Adrenal gland (tissue), 9 donors: ENCODE measurements at regions not wholly inside any gene's neighbourhood (a gene's known extent, or its start where the extent isn't known, plus 50 kb on each side); places are given as distances from the start of the nearest gene placed in this dataset.
"Not testable (repeated sequence)": the region's sequence is repeated elsewhere in the genome, so short reads cannot be mapped to it uniquely, and the experiment has no call there.

Experiments used
- DNase-seq, 7 donors: peaks; one replicate each; pipeline ENCODE4 v3.0.0-alpha.2; 2019 to 2020
- H3K27ac ChIP-seq, 5 donors: fragments of 200-600 bp; sonication (generic) in 4 of 5; 1 replicate in 3 of 5; 2 replicates in 2 of 5; pipeline versions ENCODE4 v1.5.1 to v1.8.0; 2016 to 2020; ENCODE audit warnings: mild to moderate bottlenecking in 1 of 5
- H3K27me3 ChIP-seq: fragments of 200-600 bp; 2 replicates; pipeline ENCODE4 v1.8.0; 2021
- H3K36me3 ChIP-seq, 2 donors: fragments of 200-600 bp; replicated peaks in 1 of 2; 1 replicate in 1 of 2; 2 replicates in 1 of 2; pipeline versions ENCODE4 v1.5.1 to v1.8.0; 2018 to 2022
- H3K4me1 ChIP-seq, 2 donors: fragments of 200-600 bp; replicated peaks in 1 of 2; 1 replicate in 1 of 2; 2 replicates in 1 of 2; pipeline versions ENCODE4 v1.5.1 to v1.8.0; 2018 to 2021
- H3K4me3 ChIP-seq, 4 donors: fragments of 200-600 bp; sonication (generic) in 3 of 4; one replicate each; pipeline ENCODE4 v1.5.1; 2016 to 2018
- H3K9me3 ChIP-seq, 3 donors: fragments of 200-600 bp; sonication (generic) in 1 of 3; replicated peaks in 1 of 3; 1 replicate in 2 of 3; 2 replicates in 1 of 3; pipeline versions ENCODE4 v1.5.1 to v1.8.0; 2016 to 2021
- POLR2A ChIP-seq, 2 donors: fragments of 450-650 bp; IDR thresholded peaks; one replicate each; pipeline ENCODE4 v1.6.1; 2017; ENCODE audit warnings: antibody characterized with exemption in 2 of 2, mild to moderate bottlenecking in 2 of 2, moderate library complexity in 1 of 2
- WGBS, 4 donors: extraction: QIAGEN DNeasy Blood & Tissue Kit in 2 of 4; methylation state at CpG; one replicate each; pipeline versions ENCODE4 v1.1.5 to v1.1.7; 2013 to 2017; 5-methylcytosine and 5-hydroxymethylcytosine counted together
- intact Hi-C, 2 donors: fragments of 100-400 bp; cut with DNase I; formaldehyde crosslinking; loops; one replicate each; pipeline versions ENCODE4 v1.14.1 to v1.15.0; 2022 to 2023
- TF ChIP-seq, protein P1 (sequence below), 6 experiments: fragments of 450-650 bp in 4 of 6; fragments of 200-600 bp in 2 of 6; sonication (generic) in 1 of 6; IDR thresholded peaks; 1 replicate in 5 of 6; 2 replicates in 1 of 6; pipeline versions ENCODE4 v1.5.1 to v1.8.0; 2016 to 2021; ENCODE audit warnings: antibody characterized with exemption in 6 of 6, mild to moderate bottlenecking in 2 of 6, moderate library complexity in 1 of 6
- donor health status: healthy with polysubstance abuse.
- donor health status: Bipolar disorder and iron deficiency.
- donor health status: DM: yes; HTN: yes; CAD: no.
- donor health status: DM: no; HTN: no; CAD: no.
- donor health status: DM: no; HTN: no; CAD: no.

DNA sequence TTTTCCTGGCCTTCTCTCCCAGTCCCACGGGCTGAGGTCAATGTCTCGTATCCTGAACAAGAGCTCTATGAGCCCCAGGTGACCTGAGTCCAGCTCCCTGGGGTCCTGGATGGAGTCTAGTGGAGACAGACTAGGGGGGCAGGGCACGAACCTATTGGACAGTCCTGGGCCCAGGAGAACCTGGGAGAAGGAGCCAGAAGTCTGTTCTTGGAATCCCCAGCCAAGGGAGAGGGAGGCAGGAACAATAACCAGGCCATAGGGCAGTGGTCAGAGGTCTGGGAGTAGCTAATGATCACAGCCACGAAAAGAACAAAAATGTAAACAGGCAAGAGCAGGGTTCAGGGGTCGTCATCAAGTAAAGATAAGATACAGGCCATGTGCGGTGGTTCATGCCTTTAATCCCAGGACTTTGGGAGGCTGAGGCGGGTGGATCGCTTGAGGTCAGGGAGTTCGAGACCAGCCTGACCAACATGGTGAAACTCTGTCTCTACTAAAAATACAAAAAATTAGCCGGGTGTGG, 60.8 kb downstream of the COPRS start:
- intact Hi-C loops: no loop called here
- TF ChIP-seq POLR2A (IDR thresholded peaks at IDR 0.05): no peak
- TF ChIP-seq, protein P1, sequence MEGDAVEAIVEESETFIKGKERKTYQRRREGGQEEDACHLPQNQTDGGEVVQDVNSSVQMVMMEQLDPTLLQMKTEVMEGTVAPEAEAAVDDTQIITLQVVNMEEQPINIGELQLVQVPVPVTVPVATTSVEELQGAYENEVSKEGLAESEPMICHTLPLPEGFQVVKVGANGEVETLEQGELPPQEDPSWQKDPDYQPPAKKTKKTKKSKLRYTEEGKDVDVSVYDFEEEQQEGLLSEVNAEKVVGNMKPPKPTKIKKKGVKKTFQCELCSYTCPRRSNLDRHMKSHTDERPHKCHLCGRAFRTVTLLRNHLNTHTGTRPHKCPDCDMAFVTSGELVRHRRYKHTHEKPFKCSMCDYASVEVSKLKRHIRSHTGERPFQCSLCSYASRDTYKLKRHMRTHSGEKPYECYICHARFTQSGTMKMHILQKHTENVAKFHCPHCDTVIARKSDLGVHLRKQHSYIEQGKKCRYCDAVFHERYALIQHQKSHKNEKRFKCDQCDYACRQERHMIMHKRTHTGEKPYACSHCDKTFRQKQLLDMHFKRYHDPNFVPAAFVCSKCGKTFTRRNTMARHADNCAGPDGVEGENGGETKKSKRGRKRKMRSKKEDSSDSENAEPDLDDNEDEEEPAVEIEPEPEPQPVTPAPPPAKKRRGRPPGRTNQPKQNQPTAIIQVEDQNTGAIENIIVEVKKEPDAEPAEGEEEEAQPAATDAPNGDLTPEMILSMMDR (IDR thresholded peaks at IDR 0.05): no peak
- Histone ChIP-seq H3K36me3 (no peaks in the 10 kb centered on the region), H3K27ac (no peak overlapping the region), H3K9me3 (no peaks in the 10 kb centered on the region), H3K4me1 (no peaks in the 10 kb centered on the region), H3K27me3 (no peaks in the 10 kb centered on the region), H3K4me3 (no peak overlapping the region)
- no peak for DNase-seq
- 67 to 74% (median 70%) methylated on average over 10 of the region's 10 CpGs for WGBS, 4 donors

DNA sequence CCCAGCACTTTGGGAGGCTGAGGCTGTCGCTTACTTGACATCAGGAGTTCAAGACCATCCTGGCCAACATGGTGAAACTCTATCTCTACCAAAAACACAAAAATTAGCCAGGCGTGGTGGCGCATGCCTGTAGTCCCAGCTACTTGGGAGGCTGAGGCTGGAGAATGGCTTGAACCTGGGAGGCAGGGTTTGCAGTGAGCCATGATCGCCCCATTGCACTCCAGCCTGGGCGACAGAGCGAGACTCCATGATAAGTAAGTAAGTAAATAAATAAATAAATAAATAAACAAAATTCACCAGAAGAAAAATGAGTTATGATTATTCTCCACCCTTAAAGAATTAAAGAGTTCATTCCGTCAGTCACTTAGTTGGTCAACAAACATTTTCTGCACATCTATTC, 63.1 kb downstream of the COPRS start:
- H3K27ac ChIP-seq, DNase-seq, H3K9me3 ChIP-seq, H3K27me3 ChIP-seq, H3K4me3 ChIP-seq, H3K4me1 ChIP-seq, intact Hi-C loops, H3K36me3 ChIP-seq: not testable (repeated sequence)
- WGBS, 4 donors: 96 to 99% (median 97%) methylated on average over 7 of the region's 7 CpGs

DNA sequence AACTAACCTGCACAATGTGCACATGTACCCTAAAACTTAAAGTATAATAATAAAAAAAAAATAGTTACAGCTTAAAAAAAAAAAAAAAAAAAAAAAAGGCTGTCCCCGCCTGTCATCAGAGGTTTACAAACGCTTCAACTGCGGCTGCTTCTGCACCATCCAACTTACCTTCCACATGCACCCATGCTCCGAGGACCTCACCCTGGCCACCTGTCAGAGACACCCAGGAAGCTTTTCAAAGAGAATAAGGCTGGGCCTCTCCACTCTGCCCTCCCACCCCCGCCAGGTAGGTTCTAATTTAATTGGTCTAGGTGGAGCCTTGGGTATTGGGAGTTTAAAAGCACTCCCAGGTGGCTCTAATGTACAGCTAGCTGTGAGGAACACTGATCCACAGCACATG, 64.9 kb downstream of the COPRS start:
- Histone ChIP-seq H3K4me3 (no peak overlapping the region), H3K4me1 (no peaks in the 10 kb centered on the region), H3K27me3 (no peaks in the 10 kb centered on the region), H3K27ac (no peak overlapping the region), H3K9me3 (no peaks in the 10 kb centered on the region), H3K36me3 (no peaks in the 10 kb centered on the region)
- intact Hi-C loops: no loop called here
- TF ChIP-seq, protein P1 (IDR thresholded peaks at IDR 0.05): no peak
- no peak for TF ChIP-seq POLR2A (IDR thresholded peaks at IDR 0.05)
- WGBS, 4 donors: 83 to 89% (median 87%) methylated on average over 5 of the region's 5 CpGs
- DNase-seq: no peak

DNA sequence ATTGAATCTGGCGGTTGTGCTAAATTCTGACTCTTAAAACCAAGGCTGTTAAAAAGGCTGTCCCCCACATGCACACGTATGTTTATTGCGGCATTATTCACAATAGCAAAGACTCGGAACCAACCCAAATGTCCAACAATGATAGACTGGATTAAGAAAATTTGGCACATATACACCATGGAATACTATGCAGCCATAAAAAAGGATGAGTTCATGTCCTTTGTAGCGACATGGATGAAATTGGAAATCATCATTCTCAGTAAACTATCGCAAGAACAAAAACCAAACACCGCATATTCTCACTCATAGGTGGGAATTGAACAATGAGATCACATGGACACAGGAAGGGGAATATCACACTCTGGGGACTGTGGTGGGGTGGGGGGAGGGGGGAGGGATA, 65.4 kb downstream of the COPRS start:
- H3K27ac ChIP-seq, H3K4me1 ChIP-seq, intact Hi-C loops, H3K9me3 ChIP-seq, H3K36me3 ChIP-seq, H3K4me3 ChIP-seq, DNase-seq, H3K27me3 ChIP-seq: not testable (repeated sequence)
- WGBS, 4 donors: 76 to 96% (median 92%) methylated on average over 6 to 7 of the region's 7 CpGs

DNA sequence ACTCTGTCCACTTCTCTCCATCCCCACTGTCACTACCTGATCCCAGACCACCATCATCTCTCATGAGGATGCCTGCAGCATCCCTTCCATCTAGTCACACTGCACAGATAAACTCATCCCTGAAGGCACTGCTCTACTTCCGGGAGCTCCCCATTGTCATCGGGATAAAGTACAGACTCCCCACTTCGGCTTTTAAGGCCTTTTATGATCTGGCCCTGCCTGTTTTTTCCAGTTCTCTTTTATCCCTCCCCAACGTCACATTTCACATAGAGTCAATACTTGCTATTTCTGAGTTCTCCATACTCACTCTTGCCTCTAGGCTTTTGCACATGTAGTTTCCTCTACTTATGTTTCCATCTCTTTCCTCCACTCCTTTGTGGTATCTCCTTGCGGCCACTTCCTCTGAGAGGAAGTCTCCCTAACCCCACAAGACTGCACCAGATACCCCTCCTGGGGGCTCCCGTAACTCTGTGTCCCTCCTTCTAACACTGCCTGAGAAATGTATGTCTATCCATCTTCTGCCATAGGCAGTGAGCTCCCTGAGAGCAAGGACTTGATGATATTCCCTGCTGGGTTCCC, 66.9 kb downstream of the COPRS start:
- TF ChIP-seq, protein P1 (IDR thresholded peaks at IDR 0.05): no peak
- no peak for TF ChIP-seq POLR2A (IDR thresholded peaks at IDR 0.05)
- DNase-seq: no peak
- 61 to 69% (median 64%) methylated on average over 6 of the region's 6 CpGs for WGBS, 4 donors
- Histone ChIP-seq H3K9me3 (no peaks in the 10 kb centered on the region), H3K27me3 (no peaks in the 10 kb centered on the region), H3K27ac (no peak overlapping the region), H3K4me3 (no peak overlapping the region), H3K36me3 (no peaks in the 10 kb centered on the region), H3K4me1 (no peaks in the 10 kb centered on the region)
- intact Hi-C loops: no loop called here
